ENCODE measurements at regions not wholly inside any gene's neighbourhood (a gene's known extent, or its start where the extent isn't known, plus 50 kb on each side); places are given as distances from the start of the nearest gene placed in this dataset.
A peak's percentile ranks its signal among the peaks of the same experiment; 100 is the strongest.

GRCh38 chr15:87778358-87778757, 478.2 kb downstream of the NTRK3 start:
- H3K56ac ChIP-seq (replicated peaks; ENCODE audit: insufficient read length, low read depth, low read length), result no peak overlapping the region
- no peak for TF ChIP-seq CHD2 (IDR thresholded peaks at IDR 0.05; ENCODE audit: low read length)
- TF ChIP-seq CTCF (IDR thresholded peaks at IDR 0.05; ENCODE audit: control extremely low read depth in 1 of 3, insufficient read depth in 1 of 3, low read depth in 1 of 3, low read length in 3 of 3), result peak; percentile 13 to 39 (median 28); a peak in 3 of 4 replicates
- peak; percentile 20 to 32; a peak in 2 of 4 replicates for TF ChIP-seq RAD21 (IDR thresholded peaks at IDR 0.05 in 1 of 2, conservative IDR thresholded peaks at IDR 0.05 in 1 of 2; ENCODE audit: low read depth in 2 of 2, low read length in 2 of 2)
- H3K18ac ChIP-seq (ENCODE audit: extremely low read depth, low read length), result no peak overlapping the region
- no peaks in the 10 kb centered on the region for H3K9me3 ChIP-seq (ENCODE audit: insufficient read depth in 2 of 2, low read depth in 1 of 2, low read length in 1 of 2)
- H3K4me1 ChIP-seq (replicated peaks in 1 of 4; ENCODE audit: control insufficient read depth in 3 of 4, insufficient read depth in 4 of 4, low read length in 3 of 4), result no peaks in the 10 kb centered on the region
- no peak overlapping the region for H3K4me2 ChIP-seq (ENCODE audit: insufficient read depth in 1 of 2, low read depth in 2 of 2, low read length in 2 of 2)
- DNase-seq (ENCODE audit: low read depth in 1 of 2, low spot score in 2 of 2), result no peak
- H3K36me3 ChIP-seq (ENCODE audit: control insufficient read depth in 2 of 4, insufficient read depth in 4 of 4, low read length in 3 of 4), result no peaks in the 10 kb centered on the region
- no peak overlapping the region for H3K14ac ChIP-seq (ENCODE audit: insufficient read length)
- no peaks in the 10 kb centered on the region for H3K23me2 ChIP-seq (ENCODE audit: low read depth, low read length)
- no peak overlapping the region for H2BK15ac ChIP-seq (ENCODE audit: low read length)
- no peak overlapping the region for H3K9ac ChIP-seq (replicated peaks in 1 of 4; ENCODE audit: extremely low read depth in 1 of 4, low read depth in 3 of 4, low read length in 3 of 4)
- FAIRE-seq, result no peak
- ChIA-PET POLR2A (ENCODE audit: partially characterized antibody) (no interaction called here), CTCF (ENCODE audit: partially characterized antibody) (interaction anchor here (0.8 to 1.4 kb wide), 3 partner anchors 12 to 147 kb away, joined by 3 to 5 read pairs (median 4); no protein-coding TSS in a partner anchor)
- no peak overlapping the region for H4K5ac ChIP-seq (ENCODE audit: insufficient read length, low read depth, low read length)
- H4K20me1 ChIP-seq (replicated peaks in 1 of 2; ENCODE audit: control insufficient read depth in 1 of 2, insufficient read depth in 2 of 2, low read length in 2 of 2), result no peaks in the 10 kb centered on the region
- peak overlapping the region; percentile 57 for H4K8ac ChIP-seq (ENCODE audit: extremely low read depth, insufficient read depth, low read length)
- H3K27ac ChIP-seq (ENCODE audit: low read depth, low read length), result no peak overlapping the region
- H2AFZ ChIP-seq (ENCODE audit: low read length), result no peak overlapping the region
- no peaks in the 10 kb centered on the region for H3K79me2 ChIP-seq (ENCODE audit: control insufficient read depth in 1 of 2, insufficient read depth in 2 of 2, low read length in 2 of 2)
- H4K91ac ChIP-seq (replicated peaks; ENCODE audit: insufficient read length, low read length), result no peak overlapping the region
- H2AK5ac ChIP-seq (ENCODE audit: low read depth, low read length), result no peak overlapping the region
- H3K23ac ChIP-seq (ENCODE audit: insufficient read length), result no peak overlapping the region
- no peak overlapping the region for H2BK5ac ChIP-seq (ENCODE audit: low read depth, low read length)
- no peak overlapping the region for H3K4ac ChIP-seq (replicated peaks; ENCODE audit: insufficient read length, low read depth, low read length)
- no peak overlapping the region for H2BK12ac ChIP-seq (ENCODE audit: low read depth, low read length)
- H3K4me3 ChIP-seq (ENCODE audit: extremely low read depth in 1 of 4, insufficient read depth in 2 of 4, low read depth in 3 of 4, low read length in 4 of 4), result no peak overlapping the region
- no peak overlapping the region for H2BK120ac ChIP-seq (replicated peaks; ENCODE audit: low read depth, low read length)
- no peak overlapping the region for H2BK20ac ChIP-seq (ENCODE audit: low read length)
- H3K79me1 ChIP-seq (ENCODE audit: low read depth, low read length), result no peaks in the 10 kb centered on the region
- WGBS, 2 experiments (ENCODE audit: extremely low coverage in 1 of 2, insufficient coverage in 1 of 2, insufficient read length in 1 of 2, insufficient replicate concordance in 2 of 2, low coverage in 1 of 2, low lambda C conversion rate in 2 of 2, missing lambda C conversion rate in 1 of 2), result 83% methylated on average over 11 of the region's 11 CpGs; no CpG with 5 or more reads in 1 of the 2 experiments
- H3K27me3 ChIP-seq (replicated peaks in 1 of 4; ENCODE audit: control insufficient read depth in 3 of 4, extremely low read depth in 1 of 4, insufficient read depth in 3 of 4, low read length in 3 of 4), result no peaks in the 10 kb centered on the region
